ENCODE measurements at regions not wholly inside any gene's neighbourhood (a gene's known extent, or its start where the extent isn't known, plus 50 kb on each side); places are given as distances from the start of the nearest gene placed in this dataset.

GRCh38 chr12:75705749-75706711 is 194.6 kb upstream of the KRR1 start:
- BruUV-seq (replicated peaks): no TSS peak
- Histone ChIP-seq H3K36me3 (replicated peaks in 1 of 2; ENCODE audit: control insufficient read depth in 1 of 2, insufficient read depth in 2 of 2, low read length in 2 of 2) (no peaks in the 10 kb centered on the region), H3K4me2 (ENCODE audit: low read depth, low read length) (no peak overlapping the region), H3K9ac (ENCODE audit: insufficient read depth, low read depth, low read length) (no peak overlapping the region), H3K27me3 (ENCODE audit: control insufficient read depth in 1 of 2, insufficient read depth in 2 of 2, low read length in 2 of 2) (no peaks in the 10 kb centered on the region), H3K9me3 (ENCODE audit: low read length) (no peaks in the 10 kb centered on the region), H3K4me3 (replicated peaks in 1 of 3; ENCODE audit: insufficient read depth in 1 of 3, low read depth in 2 of 3, low read length in 3 of 3) (no peak overlapping the region), H3K4me1 (ENCODE audit: insufficient read depth, low read length) (peaks cover 61% of the 10 kb centered on the region), H2AFZ (ENCODE audit: low read length) (no peak overlapping the region), H4K20me1 (ENCODE audit: insufficient read depth, low read length) (no peaks in the 10 kb centered on the region), H3K79me2 (ENCODE audit: insufficient read depth, low read length) (no peaks in the 10 kb centered on the region), H3K27ac (ENCODE audit: extremely low read length, insufficient read depth, low read length) (no peak overlapping the region)
- ChIA-PET CTCF (ENCODE audit: low intra/inter-chr PET ratio, low total read pairs) (no interaction called here), POLR2A (no interaction called here)
- in situ Hi-C loops (cut with HindIII; ENCODE audit: extremely low pct_ligation_motif_present, low pct_unique_long_range_greater_than_20kb): no loop called here
- WGBS (ENCODE audit: low lambda C conversion rate): 95% methylated on average over 8 of the region's 8 CpGs
- ATAC-seq (no peak), FAIRE-seq (no peak), DNase-seq (ENCODE audit: low spot score) (no peak)
- no peak for TF ChIP-seq AHR (CRISPR knock-in tag; IDR thresholded peaks at IDR 0.05)
- TF ChIP-seq ZBTB7A (CRISPR knock-in tag; IDR thresholded peaks at IDR 0.05): no peak
- TF ChIP-seq ZBTB3 (CRISPR knock-in tag; IDR thresholded peaks at IDR 0.05; ENCODE audit: borderline replicate concordance, low read depth): no peak
- no peak for TF ChIP-seq ATF3 (CRISPR knock-in tag; IDR thresholded peaks at IDR 0.05)
- TF ChIP-seq ERF (CRISPR knock-in tag; IDR thresholded peaks at IDR 0.05): no peak
- no peak for TF ChIP-seq NFE2 (CRISPR knock-in tag; IDR thresholded peaks at IDR 0.05)
- TF ChIP-seq DDIT3 (CRISPR knock-in tag; IDR thresholded peaks at IDR 0.05): no peak
- TF ChIP-seq ZNF121 (CRISPR knock-in tag; IDR thresholded peaks at IDR 0.05): no peak
- TF ChIP-seq ZNF260 (CRISPR knock-in tag; IDR thresholded peaks at IDR 0.05; ENCODE audit: borderline replicate concordance, low read depth): no peak
- no peak for TF ChIP-seq ZBTB4 (CRISPR knock-in tag; IDR thresholded peaks at IDR 0.05; ENCODE audit: borderline replicate concordance)
- no peak for TF ChIP-seq ZNF790 (CRISPR knock-in tag; IDR thresholded peaks at IDR 0.05; ENCODE audit: borderline replicate concordance)
- no peak for TF ChIP-seq EED (CRISPR knock-in tag; IDR thresholded peaks at IDR 0.05)
- no peak for TF ChIP-seq SNAPC2 (CRISPR knock-in tag; IDR thresholded peaks at IDR 0.05)
- no peak for TF ChIP-seq ZNF629 (CRISPR knock-in tag; conservative IDR thresholded peaks at IDR 0.05)
- intact Hi-C loops (cut with micrococcal nuclease; ENCODE audit: unreplicated experiment): no loop called here
